ENCODE measurements at regions not wholly inside any gene's neighbourhood (a gene's known extent, or its start where the extent isn't known, plus 50 kb on each side); places are given as distances from the start of the nearest gene placed in this dataset.

GRCh38 chr3:83902787-83903533 is 1055.8 kb upstream of the CADM2 start:
- no peak for DNase-seq

GRCh38 chr3:83913381-83913780 is 1045.4 kb upstream of the CADM2 start:
- DNase-seq = no peak

GRCh38 chr3:83926291-83926690 is 1032.5 kb upstream of the CADM2 start:
- DNase-seq = no peak

GRCh38 chr3:83928391-83928790 is 1030.4 kb upstream of the CADM2 start:
- peak; percentile 1 for DNase-seq

GRCh38 chr3:83928903-83929302 is 1029.9 kb upstream of the CADM2 start:
- no peak for DNase-seq

- peak; percentile 54 for DNase-seq
Measured at GRCh38 chr3:83934192-83935021, 1024.4 kb upstream of the CADM2 start.

- no peak for DNase-seq
Measured at GRCh38 chr3:83938491-83938890, 1020.3 kb upstream of the CADM2 start.

GRCh38 chr3:83941990-83942745 is 1016.6 kb upstream of the CADM2 start:
- DNase-seq = no peak

GRCh38 chr3:83946049-83946448 is 1012.7 kb upstream of the CADM2 start:
- DNase-seq = no peak

GRCh38 chr3:83946554-83946953 is 1012.2 kb upstream of the CADM2 start:
- DNase-seq = no peak

GRCh38 chr3:83948771-83949170 is 1010.0 kb upstream of the CADM2 start:
- DNase-seq = no peak

GRCh38 chr3:83953417-83954089 is 1005.2 kb upstream of the CADM2 start:
- DNase-seq = no peak

GRCh38 chr3:83956431-83956830 is 1002.4 kb upstream of the CADM2 start:
- DNase-seq = no peak

- no peak for DNase-seq
Measured at GRCh38 chr3:83968356-83968755, 990.4 kb upstream of the CADM2 start.

GRCh38 chr3:83971666-83972065 is 987.1 kb upstream of the CADM2 start:
- DNase-seq = no peak

- DNase-seq = no peak
Measured at GRCh38 chr3:84008623-84009022, 950.2 kb upstream of the CADM2 start.

- DNase-seq = no peak
Measured at GRCh38 chr3:84023842-84024241, 934.9 kb upstream of the CADM2 start.

GRCh38 chr3:84039099-84039498 is 919.7 kb upstream of the CADM2 start:
- DNase-seq = no peak

- no peak for DNase-seq
Measured at GRCh38 chr3:84042399-84043106, 916.2 kb upstream of the CADM2 start.

GRCh38 chr3:84066915-84067314 is 891.9 kb upstream of the CADM2 start:
- no peak for DNase-seq

- no peak for DNase-seq
Measured at GRCh38 chr3:84073664-84074063, 885.1 kb upstream of the CADM2 start.

- no peak for DNase-seq
Measured at GRCh38 chr3:84074767-84075166, 884.0 kb upstream of the CADM2 start.
